Thyroid gland (tissue), 4 donors: ENCODE measurements at regions not wholly inside any gene's neighbourhood (a gene's known extent, or its start where the extent isn't known, plus 50 kb on each side); places are given as distances from the start of the nearest gene placed in this dataset.

Source experiments
- CTCF ChIP-seq, 6 experiments: fragments of 200-600 bp in 3 of 6; fragments of 450-650 bp in 3 of 6; sonication (generic) in 3 of 6; IDR thresholded peaks; one replicate each; pipeline ENCODE4 v1.5.1; 2016 to 2019; ENCODE audit warnings: antibody characterized with exemption in 6 of 6, mild to moderate bottlenecking in 2 of 6, inconsistent platforms in 1 of 6, moderate library complexity in 1 of 6
- POLR2A ChIP-seq, 2 donors: fragments of 450-650 bp; IDR thresholded peaks; one replicate each; pipeline ENCODE4 v1.6.1; 2017; ENCODE audit warnings: antibody characterized with exemption in 2 of 2, mild to moderate bottlenecking in 2 of 2, moderate library complexity in 1 of 2

GRCh38 chr4:13312264-13312663 is 171.9 kb downstream of the RAB28 start:
- TF ChIP-seq CTCF (IDR thresholded peaks at IDR 0.05) (no peak), POLR2A (IDR thresholded peaks at IDR 0.05) (no peak)
